Uterus (tissue), 2 donors: ENCODE measurements at regions not wholly inside any gene's neighbourhood (a gene's known extent, or its start where the extent isn't known, plus 50 kb on each side); places are given as distances from the start of the nearest gene placed in this dataset.

Experiments
- POLR2A ChIP-seq, 2 donors: fragments of 450-650 bp; IDR thresholded peaks; one replicate each; pipeline ENCODE4 v1.6.1; 2016; ENCODE audit warnings: antibody characterized with exemption in 2 of 2, mild to moderate bottlenecking in 1 of 2, moderate library complexity in 1 of 2
- TF ChIP-seq, protein P1 (sequence below), 4 experiments: fragments of 200-600 bp in 2 of 4; fragments of 450-650 bp in 2 of 4; sonication (generic) in 2 of 4; IDR thresholded peaks; one replicate each; pipeline ENCODE4 v1.5.1; 2016 to 2019; ENCODE audit warnings: antibody characterized with exemption in 4 of 4, mild to moderate bottlenecking in 2 of 4, moderate library complexity in 1 of 4

DNA sequence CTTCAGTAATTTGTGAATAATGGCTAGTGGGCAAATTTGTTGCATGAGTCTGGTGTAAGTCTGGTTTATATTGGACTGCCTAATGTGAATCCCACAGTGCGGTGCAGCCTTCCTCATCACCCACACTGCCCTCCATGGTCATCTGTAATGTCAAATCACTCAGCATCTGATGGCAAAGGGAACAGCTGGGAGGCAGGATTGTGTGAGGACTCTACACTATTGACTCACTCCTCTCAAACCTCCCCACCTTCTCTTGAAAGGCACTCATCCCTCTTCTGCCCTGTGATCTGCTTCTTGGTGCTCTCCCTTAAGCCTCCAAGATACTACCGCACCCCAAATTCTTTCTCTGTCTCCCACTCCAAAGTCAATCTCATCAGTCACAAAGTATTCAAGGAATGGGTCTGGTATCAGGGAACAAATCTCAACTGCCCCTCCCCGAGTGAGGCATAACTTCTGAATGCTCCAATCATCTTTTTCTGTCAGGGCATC lies 146.0 kb upstream of the BEND6 start:
- no peak for TF ChIP-seq POLR2A (IDR thresholded peaks at IDR 0.05)
- TF ChIP-seq, protein P1, sequence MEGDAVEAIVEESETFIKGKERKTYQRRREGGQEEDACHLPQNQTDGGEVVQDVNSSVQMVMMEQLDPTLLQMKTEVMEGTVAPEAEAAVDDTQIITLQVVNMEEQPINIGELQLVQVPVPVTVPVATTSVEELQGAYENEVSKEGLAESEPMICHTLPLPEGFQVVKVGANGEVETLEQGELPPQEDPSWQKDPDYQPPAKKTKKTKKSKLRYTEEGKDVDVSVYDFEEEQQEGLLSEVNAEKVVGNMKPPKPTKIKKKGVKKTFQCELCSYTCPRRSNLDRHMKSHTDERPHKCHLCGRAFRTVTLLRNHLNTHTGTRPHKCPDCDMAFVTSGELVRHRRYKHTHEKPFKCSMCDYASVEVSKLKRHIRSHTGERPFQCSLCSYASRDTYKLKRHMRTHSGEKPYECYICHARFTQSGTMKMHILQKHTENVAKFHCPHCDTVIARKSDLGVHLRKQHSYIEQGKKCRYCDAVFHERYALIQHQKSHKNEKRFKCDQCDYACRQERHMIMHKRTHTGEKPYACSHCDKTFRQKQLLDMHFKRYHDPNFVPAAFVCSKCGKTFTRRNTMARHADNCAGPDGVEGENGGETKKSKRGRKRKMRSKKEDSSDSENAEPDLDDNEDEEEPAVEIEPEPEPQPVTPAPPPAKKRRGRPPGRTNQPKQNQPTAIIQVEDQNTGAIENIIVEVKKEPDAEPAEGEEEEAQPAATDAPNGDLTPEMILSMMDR (IDR thresholded peaks at IDR 0.05): no peak
